ENCODE measurements at regions not wholly inside any gene's neighbourhood (a gene's known extent, or its start where the extent isn't known, plus 50 kb on each side); places are given as distances from the start of the nearest gene placed in this dataset.

- no peak for TF ChIP-seq CTCF (IDR thresholded peaks at IDR 0.05; ENCODE audit: low read depth, low read length, poor library complexity, severe bottlenecking)
- TF ChIP-seq EZH2phosphoT487 (IDR thresholded peaks at IDR 0.05; ENCODE audit: borderline replicate concordance, low read length) = no peak
These were observed 224.9 kb downstream of the ANKRD50 start for GRCh38 chr4:124487651-124488050.

Measured in DOHH2 (cell line).